Ramos (cell line): ENCODE measurements at regions not wholly inside any gene's neighbourhood (a gene's known extent, or its start where the extent isn't known, plus 50 kb on each side); places are given as distances from the start of the nearest gene placed in this dataset.
"Not testable (repeated sequence)": the region's sequence is repeated elsewhere in the genome, so short reads cannot be mapped to it uniquely, and the experiment has no call there.

Source experiments
- in situ Hi-C: fragments of 300-500 bp; cut with MboI; formaldehyde crosslinking; loops from one replicate; pipeline ENCODE4 v1.14.3; 2022; ENCODE audit warnings: low sequenced_read_pairs; ENCODE audit not compliant: unreplicated experiment

DNA sequence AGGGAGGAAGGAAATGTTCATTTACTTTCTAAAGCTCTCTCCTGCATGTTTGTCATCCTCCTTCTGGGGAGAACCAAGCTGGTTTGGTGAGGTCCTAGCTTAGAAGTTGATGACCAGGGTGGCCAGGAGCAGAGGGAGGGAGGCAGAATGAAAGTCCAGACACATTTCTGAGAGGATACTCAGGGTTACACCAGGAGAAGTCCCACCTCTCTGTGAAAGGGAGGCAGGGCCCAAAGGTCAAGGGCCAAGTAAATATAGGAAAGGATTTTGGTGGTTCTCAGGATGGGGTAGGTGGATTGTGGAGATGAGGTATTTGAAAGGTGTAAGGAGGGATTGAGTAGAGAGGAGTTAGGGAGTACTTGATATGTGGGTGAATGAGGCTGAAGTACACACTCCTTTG, 58.0 kb upstream of the FBXO11 start:
- in situ Hi-C loops, result no loop called here

DNA sequence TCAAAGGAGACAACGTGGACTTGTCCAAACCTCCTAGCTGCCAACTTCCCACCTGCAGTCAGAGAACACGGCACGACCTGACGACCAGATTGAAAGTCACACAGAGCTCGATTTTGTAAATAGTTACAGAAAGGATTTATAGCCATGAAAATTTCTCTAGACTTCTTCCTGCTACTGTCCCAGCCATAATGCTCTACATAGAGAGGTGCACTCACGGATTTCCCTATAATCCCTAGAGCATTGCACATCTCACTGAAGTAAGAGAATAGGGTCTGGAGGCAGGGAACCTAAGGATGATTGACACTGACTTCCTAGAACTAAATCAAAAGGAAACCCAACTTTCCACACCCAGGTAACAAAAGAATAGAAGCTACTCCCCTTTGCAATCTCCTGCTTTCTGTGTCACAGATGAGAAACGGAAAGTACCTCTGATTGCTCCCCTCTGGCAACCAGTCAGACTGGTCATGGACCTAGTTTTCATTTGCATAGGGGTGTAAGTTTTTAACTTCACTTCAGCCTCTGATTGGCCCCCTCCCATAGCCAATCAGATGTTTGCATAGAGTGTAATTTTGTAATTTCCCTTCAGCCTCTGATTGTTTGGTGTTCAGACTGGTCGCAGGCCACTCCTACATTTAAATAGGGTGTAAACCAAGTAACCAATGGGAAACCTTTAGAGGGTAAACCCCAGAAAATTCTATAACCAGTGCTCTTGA, 58.6 kb upstream of the FBXO11 start:
- in situ Hi-C loops, result no loop called here

DNA sequence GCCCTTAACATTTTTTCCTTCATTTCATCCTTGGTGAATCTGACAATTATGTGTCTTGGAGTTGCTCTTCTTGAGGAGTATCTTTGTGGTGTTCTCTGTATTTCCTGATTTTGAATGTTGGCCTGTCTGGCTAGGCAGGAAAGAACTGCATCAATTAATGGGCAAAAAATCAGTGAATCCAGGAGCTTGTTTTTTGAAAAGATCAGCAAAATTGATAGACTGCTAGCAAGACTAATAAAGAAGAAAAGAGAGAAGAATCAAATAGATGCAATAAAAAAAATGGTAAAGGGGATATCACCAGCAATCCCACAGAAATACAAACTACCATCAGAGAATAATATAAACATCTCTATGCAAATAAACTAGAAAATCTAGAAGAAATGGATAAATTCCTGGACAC, 70.4 kb upstream of the FBXO11 start:
- in situ Hi-C loops, result not testable (repeated sequence)

DNA sequence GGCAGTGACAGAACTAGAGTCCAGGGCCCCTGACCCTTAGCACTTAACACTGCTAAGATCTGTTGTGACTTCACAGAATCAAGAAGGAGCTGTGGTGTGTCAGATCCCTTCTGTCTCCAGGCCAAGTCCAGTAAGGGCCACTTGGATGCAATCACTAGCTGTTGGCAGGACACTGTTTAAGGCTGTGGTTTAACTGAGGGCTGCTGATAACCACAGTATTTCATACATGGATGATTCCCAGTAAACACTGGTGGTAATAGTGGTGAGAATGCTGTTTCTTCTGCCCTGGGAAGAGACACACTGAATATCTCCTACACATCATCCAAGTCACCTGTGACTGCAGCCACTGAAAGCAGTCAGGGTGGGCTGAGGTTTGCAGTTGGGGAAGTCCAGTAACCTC, 77.7 kb upstream of the FBXO11 start:
- in situ Hi-C loops, result no loop called here

DNA sequence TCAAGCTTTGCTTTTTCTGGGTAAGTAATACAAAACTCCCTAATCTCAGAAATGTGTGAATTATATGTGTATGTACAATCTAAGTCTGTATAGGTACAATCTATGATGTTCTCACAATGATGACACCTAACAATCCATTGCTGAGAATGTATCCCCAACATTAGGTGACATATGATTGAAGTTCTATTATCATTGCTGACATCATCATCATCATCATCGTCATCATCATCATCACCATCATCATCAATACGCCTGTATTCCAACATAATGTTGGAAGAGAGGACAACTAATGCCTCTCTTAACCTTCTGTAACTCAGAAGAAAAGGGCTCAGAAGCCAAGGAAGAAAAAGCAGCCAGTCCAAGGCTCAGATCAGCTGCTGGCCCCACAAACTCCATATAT, 84.2 kb upstream of the FBXO11 start:
- in situ Hi-C loops, result no loop called here

DNA sequence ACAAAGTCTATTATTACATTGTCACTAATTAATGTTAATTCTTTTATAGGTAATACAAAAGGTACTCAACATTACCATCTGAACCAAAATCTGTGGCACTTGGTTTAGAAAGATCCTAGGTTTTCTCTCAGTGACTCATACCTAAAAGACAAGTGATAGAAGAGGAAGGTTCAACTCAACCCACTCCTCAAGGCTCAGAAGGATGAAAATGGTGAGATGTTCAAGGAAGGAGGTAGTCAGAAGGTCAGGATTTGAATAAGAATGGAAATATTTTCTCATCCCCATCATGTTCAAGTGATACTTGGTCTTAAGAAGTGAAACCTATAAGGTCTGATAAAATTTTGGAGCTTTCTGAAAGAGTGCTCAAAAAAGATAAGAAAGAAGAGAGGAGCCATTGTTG, 86.4 kb upstream of the FBXO11 start:
- in situ Hi-C loops, result no loop called here

DNA sequence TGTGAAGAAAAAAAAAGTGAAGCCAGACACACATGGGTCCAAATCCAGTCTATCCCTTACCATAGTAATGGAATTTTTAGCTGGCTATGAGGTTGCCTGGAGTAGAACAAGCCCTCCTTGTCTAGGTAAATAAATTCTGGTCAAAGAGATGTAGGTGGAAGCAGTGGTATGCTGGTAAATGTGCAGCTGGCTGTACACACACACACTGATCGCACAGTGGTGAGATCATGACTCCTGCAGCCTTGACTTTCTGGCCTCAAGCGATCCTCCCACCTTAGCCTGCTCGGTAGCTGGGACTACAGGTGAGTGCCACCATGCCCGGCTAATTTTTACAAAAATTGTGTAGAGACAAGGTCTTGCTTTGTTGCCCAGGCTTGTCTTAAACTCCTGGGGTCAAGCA, 90.5 kb upstream of the FBXO11 start:
- in situ Hi-C loops, result no loop called here

DNA sequence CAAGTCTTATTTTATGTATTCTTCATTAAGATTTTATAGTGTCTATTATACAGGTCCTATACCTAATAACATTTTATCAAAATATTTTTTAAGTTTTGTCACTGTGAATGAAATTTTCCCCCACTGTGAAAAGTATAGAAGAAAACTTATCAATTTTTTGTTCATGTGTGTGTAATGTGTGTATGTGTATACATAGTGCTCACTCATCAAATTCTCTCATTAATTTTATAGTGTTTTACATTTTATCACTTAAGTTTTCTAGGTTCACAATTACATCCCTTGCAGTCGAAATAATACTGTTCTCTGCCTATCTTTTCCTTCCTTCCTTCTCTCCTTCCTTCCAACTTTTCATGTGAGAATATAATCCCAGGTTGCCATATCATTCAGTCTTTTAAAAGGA, 93.2 kb upstream of the FBXO11 start:
- in situ Hi-C loops, result no loop called here

DNA sequence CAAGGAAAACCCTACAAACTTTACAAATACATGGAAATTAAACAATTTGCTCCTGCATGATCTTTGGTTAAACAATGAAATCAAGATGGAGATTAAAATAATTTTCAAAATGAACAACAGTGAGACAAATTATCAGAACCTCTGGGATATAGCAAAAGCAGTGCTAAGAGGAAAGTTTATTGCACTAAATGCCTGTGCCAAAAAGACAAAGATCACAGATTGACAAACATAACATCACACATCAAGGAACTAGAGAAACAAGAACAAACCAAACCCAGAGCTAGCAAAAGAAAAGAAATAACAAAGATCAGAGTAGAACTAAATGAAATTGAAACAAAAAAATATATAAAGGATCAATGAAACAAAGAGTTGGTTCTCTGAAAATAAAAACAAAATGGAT, 95.2 kb upstream of the FBXO11 start:
- in situ Hi-C loops, result no loop called here

DNA sequence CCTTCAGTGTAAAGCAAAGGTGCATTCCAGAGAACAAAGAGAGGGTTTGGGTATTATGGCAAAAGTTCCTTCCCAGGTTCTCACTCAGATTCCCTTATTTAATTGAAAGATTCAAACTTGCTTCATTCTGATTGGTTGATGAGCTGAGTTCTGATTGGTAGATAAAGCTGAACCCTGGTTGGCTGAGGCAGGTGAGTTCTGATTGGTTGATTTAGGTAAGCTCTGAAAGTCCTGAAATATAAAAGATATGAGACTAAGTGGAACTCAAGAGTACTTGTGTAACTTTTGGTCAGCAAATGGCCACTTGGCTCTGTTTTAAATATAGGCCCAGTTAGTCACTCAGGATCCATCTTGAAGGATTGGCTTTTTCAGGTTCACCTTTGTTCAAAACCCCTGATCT, 99.8 kb upstream of the FBXO11 start:
- in situ Hi-C loops, result no loop called here

DNA sequence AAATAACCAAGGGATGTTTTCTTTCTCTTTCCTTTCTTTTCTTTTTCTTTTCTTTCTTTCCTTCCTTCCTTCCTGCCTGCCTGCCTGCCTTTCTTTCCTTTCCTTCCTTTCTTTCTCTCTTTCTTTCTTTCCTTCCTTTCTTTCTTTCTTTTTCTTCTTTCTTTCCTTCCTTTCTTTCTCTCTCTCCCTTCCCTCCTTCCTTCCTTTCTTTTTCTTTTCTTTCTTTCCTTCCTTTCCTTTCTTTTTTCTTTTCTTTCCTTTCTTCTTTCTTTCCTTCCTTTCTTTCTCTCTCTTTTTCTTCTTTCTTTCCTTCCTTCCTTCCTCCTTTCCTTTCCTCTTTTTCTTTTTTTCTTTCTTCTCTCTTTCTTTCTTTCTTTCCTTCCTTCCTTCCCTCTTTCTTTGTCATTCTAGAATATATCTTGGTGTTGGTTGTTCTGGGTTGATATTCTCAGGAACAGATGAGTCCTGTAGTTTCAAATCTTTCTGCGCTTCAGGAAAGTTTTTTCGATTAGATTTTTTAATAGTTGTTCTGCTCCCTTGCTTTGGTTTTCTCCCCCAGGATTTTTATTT, 101.5 kb upstream of the FBXO11 start:
- in situ Hi-C loops, result no loop called here

DNA sequence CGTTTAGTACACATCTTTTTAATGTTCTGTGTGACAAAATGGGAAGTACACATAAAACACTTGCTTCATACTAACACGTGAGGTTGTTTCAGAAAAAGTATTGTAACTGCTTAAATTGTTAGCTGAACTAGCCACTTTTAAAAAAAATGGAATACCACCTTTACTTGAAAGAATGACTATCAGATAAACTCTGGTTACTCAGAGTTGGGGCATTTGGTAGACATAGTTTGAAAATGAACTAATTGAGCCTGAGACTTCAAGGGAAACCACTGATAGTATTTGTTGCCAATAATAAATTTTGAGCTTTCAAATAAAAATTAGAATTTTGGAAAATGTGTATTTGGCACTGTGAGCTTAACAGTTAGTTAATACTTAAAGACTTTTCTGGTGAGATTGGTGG, 103.0 kb upstream of the FBXO11 start:
- in situ Hi-C loops, result no loop called here

DNA sequence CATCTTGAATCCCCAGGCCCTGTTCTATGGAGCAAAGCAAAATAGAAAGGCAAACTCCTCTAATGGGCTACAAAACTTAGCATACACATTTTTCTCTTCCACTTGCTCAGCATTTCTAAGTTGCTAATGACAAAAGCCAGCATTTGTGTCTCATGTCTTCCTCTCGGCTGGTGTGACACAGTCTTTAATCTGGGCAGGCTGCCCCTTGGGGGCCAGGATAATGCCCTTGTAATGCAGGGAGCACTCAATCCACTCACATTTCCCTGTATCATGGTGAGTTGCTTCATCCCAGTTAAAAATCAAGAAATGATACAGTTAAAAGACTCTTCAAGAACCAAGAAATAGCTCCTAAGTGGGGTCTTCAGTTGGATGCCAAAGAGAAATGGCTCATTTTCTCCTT, 109.1 kb upstream of the FBXO11 start:
- in situ Hi-C loops, result no loop called here

DNA sequence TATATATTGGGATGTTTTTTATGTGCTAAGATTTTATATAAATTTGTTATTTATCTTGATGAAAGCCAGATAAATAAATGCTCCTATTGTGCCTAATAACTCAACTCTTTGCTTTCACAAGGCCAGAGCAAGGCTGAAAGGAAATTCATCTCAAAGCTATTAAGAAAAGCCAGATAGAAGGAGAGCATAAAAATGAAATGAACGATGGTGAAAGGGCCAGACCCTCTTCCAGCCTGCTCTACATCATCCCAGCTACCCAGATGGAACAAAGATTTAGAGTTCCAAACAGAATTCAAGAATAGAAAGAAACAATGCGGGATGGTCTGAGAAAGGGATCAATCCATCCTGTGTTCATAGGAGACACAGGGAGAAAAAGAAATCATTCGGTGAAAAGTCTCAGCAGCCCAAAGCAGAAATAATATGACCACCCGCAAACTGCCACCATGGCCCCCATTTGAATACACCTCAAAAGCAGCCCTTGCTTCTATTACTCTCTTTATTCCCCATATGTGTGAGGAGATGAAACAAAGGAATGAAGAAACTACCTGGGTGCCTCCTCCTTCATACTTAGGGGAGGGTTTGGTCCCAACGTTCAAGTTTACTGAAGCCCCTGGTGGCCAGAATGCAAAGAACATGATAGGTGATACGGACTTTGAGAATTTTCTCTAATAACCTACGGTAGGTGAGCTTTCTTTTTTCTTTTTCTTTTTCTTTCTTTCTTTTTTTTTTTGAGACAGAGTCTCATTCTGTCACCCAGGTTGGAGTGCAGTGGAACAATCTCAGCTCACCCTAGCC, 110.1 kb upstream of the FBXO11 start:
- in situ Hi-C loops, result no loop called here

DNA sequence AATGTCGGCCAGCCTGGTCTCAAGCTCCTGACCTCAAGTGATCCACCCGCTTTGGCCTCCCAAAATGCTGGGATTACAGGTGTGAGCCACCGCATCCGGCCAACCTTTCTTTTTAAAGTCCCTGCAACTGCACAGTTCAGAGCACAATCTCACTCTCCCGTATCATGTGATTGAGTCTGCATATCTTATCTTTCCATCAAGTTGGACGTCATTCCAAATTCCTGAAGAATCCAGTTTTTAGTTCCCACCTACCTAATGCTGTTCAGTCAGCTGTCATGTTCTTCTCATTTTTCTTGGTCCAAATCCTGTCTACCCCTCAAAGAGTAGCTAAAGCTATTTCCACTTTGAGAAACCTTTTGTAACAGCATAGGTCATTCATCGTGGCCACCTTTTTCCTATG, 110.8 kb upstream of the FBXO11 start:
- in situ Hi-C loops, result no loop called here

DNA sequence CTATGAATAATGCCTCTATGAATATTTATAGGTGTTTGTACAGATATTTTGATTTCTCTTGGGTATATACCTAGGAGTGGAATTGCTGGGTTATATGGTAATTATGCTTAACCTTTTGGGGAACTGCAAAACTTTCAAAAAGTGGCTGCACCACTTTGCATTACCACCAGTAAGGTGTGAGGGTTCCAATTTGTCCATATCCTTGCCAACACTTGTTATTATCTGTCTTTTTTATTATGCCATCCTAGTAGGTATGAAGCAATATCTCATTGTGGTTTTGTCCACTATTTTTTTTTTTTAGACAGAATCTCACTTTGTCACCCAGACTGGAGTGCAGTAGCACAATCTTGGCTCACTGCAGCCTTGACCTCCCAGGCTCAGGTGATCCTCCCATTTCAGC, 112.2 kb upstream of the FBXO11 start:
- in situ Hi-C loops, result no loop called here

DNA sequence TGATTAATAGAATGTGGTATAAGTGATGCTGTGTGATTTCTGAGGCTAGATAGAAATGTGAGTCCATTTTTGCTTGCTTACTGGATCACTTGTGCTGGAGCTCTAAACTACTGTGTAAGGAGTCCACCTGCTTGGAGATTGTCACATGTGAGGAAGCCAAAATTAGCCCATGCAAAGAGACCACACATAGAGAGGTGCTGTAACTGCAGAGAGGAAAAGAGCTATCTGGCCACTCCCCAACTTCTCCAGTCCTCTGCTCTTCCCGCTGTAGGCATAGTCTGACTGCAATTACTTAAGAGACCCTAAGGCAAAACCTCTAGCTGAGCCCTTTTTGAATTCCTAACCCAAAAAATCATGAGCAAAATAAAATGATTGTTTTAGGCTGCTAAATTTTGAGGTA, 120.6 kb upstream of the FBXO11 start:
- in situ Hi-C loops, result no loop called here

DNA sequence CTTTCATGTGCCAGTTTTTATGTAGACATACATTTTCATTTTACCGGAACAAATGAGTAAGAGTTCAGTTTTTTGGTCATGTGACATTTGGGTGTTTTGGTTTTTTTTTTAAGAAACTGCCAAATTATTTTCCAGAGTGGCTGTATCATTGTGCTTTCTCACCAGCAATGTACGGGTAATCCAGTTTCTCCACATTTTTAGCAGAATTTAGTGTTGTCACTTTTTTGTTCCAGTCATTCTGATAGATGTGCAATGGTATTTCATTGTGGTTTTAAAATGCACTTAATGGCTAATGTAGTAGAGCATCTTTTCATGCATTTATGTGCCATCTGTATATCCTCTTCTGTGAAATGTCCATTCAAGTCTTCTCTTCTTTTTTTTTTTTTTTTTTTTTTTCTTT, 126.5 kb upstream of the FBXO11 start:
- in situ Hi-C loops, result no loop called here

DNA sequence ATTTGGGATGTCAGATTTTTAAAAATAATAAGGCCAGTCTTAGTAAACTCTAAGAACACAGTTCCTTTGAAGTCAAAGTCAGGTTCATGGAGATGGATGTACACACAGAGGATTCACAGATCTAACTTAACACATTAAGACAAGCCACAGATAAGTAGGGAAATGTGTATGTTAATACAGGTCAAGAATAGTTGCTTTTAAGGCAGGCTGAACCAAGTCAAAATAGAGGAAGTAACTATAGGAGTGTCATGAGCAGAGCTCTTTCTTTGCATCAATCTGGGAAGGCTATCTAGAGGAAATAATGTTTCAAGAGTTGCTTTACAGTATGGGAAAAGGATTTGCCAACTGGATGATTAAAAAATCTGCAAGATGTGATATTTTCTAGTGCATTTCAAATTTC, 128.0 kb upstream of the FBXO11 start:
- in situ Hi-C loops, result no loop called here

DNA sequence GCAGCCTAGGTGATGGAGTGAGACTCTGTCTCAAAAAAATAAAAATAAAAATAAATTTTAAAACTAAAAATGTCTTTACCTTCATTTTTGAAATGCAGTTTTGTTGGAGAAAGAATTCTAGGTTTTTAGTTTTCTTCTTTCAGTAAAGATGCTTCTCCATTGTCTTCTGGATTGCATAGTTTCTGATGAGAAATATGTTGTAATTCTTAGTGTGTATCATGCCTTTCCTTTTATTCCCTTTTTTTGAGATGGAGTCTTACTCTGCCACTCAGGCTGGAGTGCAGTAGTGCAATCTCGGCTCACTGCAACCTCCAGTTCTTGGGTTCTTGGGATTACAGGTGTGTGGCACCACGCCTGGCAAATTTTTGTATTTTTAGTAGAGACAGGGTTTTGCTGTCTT, 130.0 kb upstream of the FBXO11 start:
- in situ Hi-C loops, result no loop called here

DNA sequence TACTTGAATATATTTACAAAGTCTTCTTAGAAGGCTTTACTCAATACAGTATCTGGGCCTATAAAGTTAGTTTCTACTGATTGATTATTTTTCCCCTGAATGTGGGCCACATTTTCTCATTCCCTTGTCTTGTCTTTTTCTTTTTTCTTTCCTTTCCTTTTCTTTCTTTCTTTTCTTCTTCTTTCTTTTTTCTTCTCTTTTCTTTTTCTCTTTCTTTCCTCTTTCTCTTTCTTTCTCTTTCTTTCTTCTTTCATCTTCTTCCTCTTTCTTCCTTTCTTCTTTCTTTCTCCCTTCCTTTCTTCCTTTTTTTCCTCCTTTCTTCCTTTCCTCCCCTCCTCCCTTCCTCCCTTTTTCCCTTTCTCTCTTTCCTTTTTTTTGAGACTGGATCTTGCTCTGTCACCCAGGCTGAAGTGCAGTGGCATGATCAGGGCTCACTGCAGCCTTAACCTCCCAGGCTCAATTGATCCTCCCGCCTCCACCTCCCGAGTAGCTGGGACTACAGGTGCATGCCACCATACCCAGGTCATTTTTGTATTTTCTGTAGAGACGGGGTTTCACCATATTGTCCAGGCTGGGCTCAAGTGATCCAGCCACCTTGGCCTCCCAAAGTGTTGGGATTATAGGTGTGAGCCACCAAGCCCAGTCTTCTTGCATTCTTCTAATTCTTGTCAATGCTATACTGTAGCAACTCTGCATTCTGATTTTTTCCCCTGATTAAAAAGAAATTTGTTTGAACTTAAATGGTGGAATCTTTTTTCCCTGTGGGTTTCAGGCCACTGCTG, 133.1 kb upstream of the FBXO11 start:
- in situ Hi-C loops, result no loop called here
